IPS-20b (cell line): ENCODE measurements at regions not wholly inside any gene's neighbourhood (a gene's known extent, or its start where the extent isn't known, plus 50 kb on each side); places are given as distances from the start of the nearest gene placed in this dataset.

Experiments
- H3K27ac ChIP-seq: one replicate; pipeline ENCODE4 v1.5.1; 2013; ENCODE audit warnings: low read length
- H3K27me3 ChIP-seq: 2 replicates; pipeline ENCODE4 v1.6.1; 2013; ENCODE audit warnings: mild to moderate bottlenecking, low read length, inconsistent platforms; ENCODE audit not compliant: insufficient read depth
- H3K36me3 ChIP-seq: 2 replicates; pipeline ENCODE4 v1.6.1; 2013; ENCODE audit warnings: low read depth, mild to moderate bottlenecking, inconsistent platforms, low read length, moderate library complexity; ENCODE audit not compliant: insufficient read depth
- H3K4me1 ChIP-seq: 2 replicates; pipeline ENCODE4 v1.6.1; 2013; ENCODE audit warnings: mild to moderate bottlenecking, control low read depth, inconsistent platforms, low read length, moderate library complexity; ENCODE audit not compliant: insufficient read depth
- H3K4me3 ChIP-seq: 2 replicates; pipeline ENCODE4 v1.5.1; 2013; ENCODE audit warnings: mild to moderate bottlenecking, low read length, inconsistent platforms
- H3K9ac ChIP-seq: 2 replicates; pipeline ENCODE4 v1.6.1; 2013; ENCODE audit warnings: low read depth, mild to moderate bottlenecking, inconsistent platforms, low read length, moderate library complexity
- H3K9me3 ChIP-seq: 2 replicates; pipeline ENCODE4 v1.6.1; 2013; ENCODE audit warnings: mild to moderate bottlenecking, low read depth, low read length, inconsistent platforms; ENCODE audit not compliant: insufficient read depth

DNA sequence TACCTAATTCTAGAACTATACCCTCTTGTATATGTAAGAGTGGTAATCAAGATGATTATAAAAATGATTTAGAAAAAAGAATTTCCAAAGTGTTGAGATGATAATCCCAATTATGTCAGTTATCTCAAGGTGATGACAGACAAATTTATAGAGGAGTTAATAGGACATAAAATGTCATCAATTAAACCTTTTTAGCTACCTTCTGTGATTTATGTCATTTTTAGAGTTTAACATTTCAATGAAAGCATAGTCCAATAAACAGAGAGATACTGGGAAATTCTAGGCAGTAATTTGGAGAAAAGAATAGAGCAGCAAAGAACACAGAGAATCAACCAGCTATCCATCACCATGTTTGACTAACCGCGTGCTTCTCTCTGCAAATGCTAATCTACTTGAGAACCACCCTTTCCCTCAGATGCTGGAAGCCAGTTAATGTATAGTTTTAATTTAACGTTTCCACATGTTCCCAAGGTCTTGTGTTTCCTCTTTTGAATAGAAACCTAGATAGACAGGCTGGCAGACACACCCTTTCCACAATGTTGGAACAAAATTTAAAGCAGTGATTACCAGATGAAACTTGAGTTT is 433.1 kb upstream of the FAM241A start:
- Histone ChIP-seq H3K4me1 (no peaks in the 10 kb centered on the region), H3K27me3 (no peaks in the 10 kb centered on the region), H3K4me3 (no peak overlapping the region), H3K27ac (no peak overlapping the region), H3K36me3 (no peaks in the 10 kb centered on the region), H3K9me3 (no peaks in the 10 kb centered on the region), H3K9ac (no peak overlapping the region)

DNA sequence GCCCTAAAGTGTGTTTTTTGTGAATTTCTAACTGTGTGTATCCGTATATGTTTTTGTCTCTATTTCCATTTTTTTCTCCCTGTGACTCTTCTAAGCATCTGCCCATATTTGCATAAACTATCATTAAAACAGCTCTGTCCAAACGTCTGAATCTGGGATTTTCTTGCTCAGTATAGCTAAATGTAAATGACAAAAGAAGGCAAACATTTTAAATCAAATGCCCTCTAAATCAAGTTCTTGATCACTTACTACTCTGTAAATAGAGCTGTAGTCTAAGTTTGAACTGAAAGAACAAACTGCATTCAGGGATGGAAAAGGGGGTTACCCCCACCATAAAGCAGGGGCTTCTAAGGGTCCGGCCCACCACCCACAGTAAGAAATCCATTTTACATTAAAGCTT is 432.0 kb upstream of the FAM241A start:
- Histone ChIP-seq H3K4me1 (no peaks in the 10 kb centered on the region), H3K27ac (no peak overlapping the region), H3K9me3 (no peaks in the 10 kb centered on the region), H3K27me3 (no peaks in the 10 kb centered on the region), H3K9ac (no peak overlapping the region), H3K4me3 (no peak overlapping the region), H3K36me3 (no peaks in the 10 kb centered on the region)

DNA sequence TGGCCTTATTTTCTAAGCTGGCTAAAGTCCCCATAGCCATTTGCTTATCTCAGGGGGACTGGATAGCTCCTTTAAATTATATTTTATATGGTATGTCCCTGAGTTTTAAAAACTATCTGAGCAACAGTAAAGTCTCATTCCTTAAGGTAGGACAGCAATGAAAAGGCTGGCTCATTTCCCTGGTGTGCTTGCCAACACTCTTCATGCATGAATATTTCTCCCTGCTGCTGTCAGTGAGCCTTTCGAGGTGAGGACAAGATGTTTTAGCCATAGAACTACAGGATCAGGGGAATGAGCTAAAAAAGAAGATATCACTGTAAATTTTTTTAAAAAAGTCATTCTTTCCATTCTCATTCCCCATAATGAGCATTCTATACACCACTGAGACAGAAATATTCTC is 427.3 kb upstream of the FAM241A start:
- no peak overlapping the region for H3K9ac ChIP-seq
- no peak overlapping the region for H3K27ac ChIP-seq
- no peaks in the 10 kb centered on the region for H3K36me3 ChIP-seq
- no peaks in the 10 kb centered on the region for H3K9me3 ChIP-seq
- H3K27me3 ChIP-seq = no peaks in the 10 kb centered on the region
- H3K4me1 ChIP-seq = no peaks in the 10 kb centered on the region
- H3K4me3 ChIP-seq = no peak overlapping the region

DNA sequence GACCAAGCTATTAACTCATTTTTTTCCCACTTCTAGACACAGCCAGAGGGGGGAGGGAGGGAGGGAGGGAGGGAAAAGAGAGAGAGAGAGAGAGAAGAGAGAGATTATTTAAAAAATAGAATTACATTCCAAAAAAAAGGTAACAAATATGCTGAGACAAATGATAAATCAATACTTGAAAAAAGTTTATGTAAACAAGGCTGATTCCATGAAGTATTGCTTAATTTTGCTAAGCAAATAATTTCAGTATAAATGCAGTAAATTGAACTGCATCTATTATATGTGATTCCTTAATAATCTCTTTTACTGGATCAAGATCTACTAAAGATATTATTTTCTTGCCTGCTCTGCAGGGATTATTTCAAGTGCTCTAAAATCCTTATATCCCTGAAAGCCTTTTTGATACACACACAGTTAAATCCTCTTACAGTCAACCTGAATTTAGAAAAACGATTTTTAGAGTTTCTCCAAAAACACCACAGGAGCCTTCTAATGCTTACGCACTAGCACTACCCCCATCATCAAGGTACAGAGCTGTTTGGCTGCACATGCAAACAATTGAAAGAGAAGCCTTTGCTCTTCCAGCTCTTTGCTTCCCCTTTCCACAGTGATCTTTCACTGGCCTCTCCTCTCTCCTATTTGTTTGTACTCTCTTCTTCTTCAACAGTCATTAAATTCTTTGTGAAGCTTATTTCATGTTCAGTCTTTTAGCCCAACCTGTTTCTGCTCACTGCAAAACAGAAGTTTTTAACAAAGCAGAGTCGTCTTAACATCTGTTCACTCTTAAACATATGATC is 426.3 kb upstream of the FAM241A start:
- no peaks in the 10 kb centered on the region for H3K9me3 ChIP-seq
- H3K27ac ChIP-seq = no peak overlapping the region
- H3K4me3 ChIP-seq = no peak overlapping the region
- no peaks in the 10 kb centered on the region for H3K4me1 ChIP-seq
- H3K27me3 ChIP-seq = no peaks in the 10 kb centered on the region
- no peak overlapping the region for H3K9ac ChIP-seq
- no peaks in the 10 kb centered on the region for H3K36me3 ChIP-seq

DNA sequence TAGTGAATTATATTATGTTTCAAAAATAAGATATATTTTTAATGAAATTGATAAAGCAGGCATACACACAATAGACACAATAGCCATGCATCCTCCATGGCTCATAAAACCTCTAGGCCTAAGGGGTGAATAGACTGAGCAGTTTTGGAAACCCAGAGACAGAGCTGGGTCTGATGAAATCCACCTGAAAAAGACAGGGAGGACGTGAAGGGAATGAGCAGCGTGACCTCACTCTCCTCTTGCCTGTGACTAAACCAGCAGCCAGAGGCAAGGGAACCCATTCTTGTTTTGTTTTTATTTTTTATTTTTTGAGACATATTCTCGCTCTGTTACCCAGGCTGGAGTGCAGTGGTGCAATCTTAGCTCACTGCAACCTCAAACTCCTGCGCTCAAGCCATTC is 424.4 kb upstream of the FAM241A start:
- Histone ChIP-seq H3K27ac (no peak overlapping the region), H3K4me3 (no peak overlapping the region), H3K27me3 (no peaks in the 10 kb centered on the region), H3K9ac (no peak overlapping the region), H3K9me3 (no peaks in the 10 kb centered on the region), H3K36me3 (no peaks in the 10 kb centered on the region), H3K4me1 (no peaks in the 10 kb centered on the region)

DNA sequence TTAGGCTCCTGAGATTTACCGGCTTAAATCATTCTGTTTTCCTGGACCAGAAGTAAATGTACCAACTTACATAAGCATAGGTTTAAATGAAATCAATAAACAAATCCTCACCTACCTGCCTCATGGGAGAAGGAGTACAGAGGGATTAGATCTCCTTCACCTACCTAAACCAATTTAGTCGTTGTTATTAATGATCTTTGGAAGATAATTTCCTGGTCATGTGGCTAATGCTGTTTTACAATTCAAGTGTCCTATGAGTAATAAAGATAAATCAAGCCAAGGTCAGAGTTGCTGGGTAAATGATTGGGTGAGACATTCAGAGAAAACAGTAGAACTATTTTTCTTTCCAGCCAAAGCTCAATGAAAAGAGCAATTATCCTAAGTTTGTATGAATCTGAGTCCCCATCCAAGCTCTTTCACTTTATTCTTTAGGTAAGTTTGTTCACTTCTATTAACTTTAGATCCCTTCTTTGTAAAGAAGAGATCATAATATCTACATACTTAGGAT is 423.0 kb upstream of the FAM241A start:
- Histone ChIP-seq H3K36me3 (no peaks in the 10 kb centered on the region), H3K4me3 (no peak overlapping the region), H3K4me1 (no peaks in the 10 kb centered on the region), H3K9me3 (no peaks in the 10 kb centered on the region), H3K27me3 (no peaks in the 10 kb centered on the region), H3K27ac (no peak overlapping the region), H3K9ac (no peak overlapping the region)

DNA sequence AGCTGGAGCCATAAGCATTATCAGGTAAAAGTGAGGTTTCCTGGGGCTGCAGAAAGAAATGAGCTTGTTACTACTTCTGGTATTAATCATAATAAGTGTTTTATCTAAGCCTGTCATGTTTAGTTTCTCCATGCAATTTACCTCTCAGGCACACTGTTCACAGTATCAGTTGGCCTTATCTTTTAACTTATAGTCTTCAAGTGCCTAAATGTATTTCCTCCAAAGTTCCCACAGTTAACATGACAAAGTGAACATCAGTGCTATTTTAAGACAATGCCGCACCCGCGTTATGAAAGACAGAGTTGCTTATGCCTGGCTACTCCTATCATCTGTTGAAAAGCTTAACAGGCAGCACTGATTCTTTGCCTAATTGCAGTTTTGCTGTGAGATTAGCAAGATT is 408.7 kb upstream of the FAM241A start:
- H3K9me3 ChIP-seq = no peaks in the 10 kb centered on the region
- H3K36me3 ChIP-seq = no peaks in the 10 kb centered on the region
- H3K4me1 ChIP-seq = no peaks in the 10 kb centered on the region
- H3K9ac ChIP-seq = no peak overlapping the region
- H3K27ac ChIP-seq = no peak overlapping the region
- H3K4me3 ChIP-seq = no peak overlapping the region
- no peaks in the 10 kb centered on the region for H3K27me3 ChIP-seq

DNA sequence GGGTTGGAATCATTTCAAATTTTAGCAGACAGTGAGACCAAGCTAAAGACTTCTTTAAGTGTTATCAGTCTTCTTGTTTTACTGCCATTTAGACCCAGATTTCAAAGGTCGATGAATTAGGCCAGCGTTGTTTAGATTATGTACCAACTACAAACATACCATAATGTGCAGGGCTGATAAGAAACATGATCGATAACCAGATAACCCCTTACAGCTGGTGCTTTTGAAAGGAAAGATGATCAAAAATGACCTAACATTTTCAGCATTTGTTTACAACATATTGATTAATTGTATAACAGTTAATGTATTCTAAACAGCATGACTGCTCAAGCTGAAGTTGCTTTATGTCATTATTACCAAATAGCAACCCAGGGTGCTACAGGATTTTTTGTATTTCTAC is 400.4 kb upstream of the FAM241A start:
- H3K9me3 ChIP-seq = no peaks in the 10 kb centered on the region
- H3K27ac ChIP-seq = no peak overlapping the region
- H3K9ac ChIP-seq = no peak overlapping the region
- no peaks in the 10 kb centered on the region for H3K36me3 ChIP-seq
- H3K4me1 ChIP-seq = peaks cover 4% of the 10 kb centered on the region; the same call in 1 of the 2 replicates
- no peaks in the 10 kb centered on the region for H3K27me3 ChIP-seq
- no peak overlapping the region for H3K4me3 ChIP-seq

DNA sequence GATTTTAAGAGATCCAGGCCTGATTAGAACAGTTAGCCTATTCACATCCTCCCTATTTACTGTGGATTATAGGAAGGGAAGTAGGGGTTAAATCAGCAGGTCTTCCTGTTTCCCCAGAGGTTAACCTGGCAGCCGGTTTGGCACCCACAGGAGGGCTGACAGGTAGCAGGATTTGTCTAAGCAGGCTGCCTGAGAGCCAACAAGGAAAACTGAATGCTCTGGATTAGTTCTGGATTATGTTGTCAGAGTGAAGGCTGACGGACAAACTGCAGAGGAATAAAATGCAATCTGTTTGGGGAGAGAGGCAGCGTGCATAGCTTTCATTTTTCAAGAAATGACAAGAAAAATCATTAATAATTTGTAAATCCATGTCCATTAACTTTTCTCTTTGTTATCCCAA is 397.1 kb upstream of the FAM241A start:
- Histone ChIP-seq H3K9me3 (no peaks in the 10 kb centered on the region), H3K9ac (no peak overlapping the region), H3K4me1 (peaks cover 4% of the 10 kb centered on the region; the same call in 1 of the 2 replicates), H3K36me3 (no peaks in the 10 kb centered on the region), H3K27me3 (no peaks in the 10 kb centered on the region), H3K4me3 (no peak overlapping the region), H3K27ac (no peak overlapping the region)

DNA sequence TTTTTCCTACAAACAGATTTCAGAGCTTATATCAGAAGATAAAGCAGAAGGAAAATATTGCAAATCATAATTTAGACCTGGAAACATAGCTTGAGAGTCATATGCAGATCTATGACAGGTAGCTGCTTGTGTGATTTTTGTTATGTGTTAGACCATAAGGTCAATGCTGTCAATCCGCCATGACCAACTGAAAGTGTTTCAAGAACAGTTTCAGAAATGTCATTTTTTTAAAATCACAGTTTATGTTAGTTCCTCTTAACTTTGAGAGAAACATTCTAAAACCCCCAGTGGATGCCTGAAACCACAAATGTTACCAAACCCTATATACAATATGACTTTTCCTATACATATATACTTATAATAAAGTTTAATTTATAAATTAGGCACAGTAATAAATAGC is 391.3 kb upstream of the FAM241A start:
- Histone ChIP-seq H3K4me3 (no peak overlapping the region), H3K27me3 (no peaks in the 10 kb centered on the region), H3K9ac (no peak overlapping the region), H3K4me1 (no peaks in the 10 kb centered on the region; the same call in 1 of the 2 replicates), H3K36me3 (no peaks in the 10 kb centered on the region), H3K27ac (no peak overlapping the region), H3K9me3 (no peaks in the 10 kb centered on the region)

DNA sequence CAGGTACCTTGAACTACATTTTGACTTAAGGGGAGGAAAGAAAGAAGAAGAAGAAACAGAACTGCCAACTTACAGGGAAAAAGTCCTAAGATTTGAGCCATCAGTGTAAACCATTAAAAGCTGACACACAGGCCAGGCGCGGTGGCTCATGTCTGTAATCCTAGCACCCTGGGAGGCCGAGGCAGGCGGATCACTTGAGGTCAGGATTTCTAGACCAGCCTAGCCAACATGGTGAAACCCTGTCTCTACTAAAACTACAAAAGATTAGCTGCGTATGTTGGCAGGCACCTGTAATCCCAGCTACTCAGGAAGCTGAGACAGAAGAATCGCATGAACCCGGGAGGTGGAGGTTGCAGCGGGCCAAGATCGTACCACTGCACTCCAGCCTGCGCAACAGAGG is 389.7 kb upstream of the FAM241A start:
- H3K27ac ChIP-seq = no peak overlapping the region
- H3K4me1 ChIP-seq = no peaks in the 10 kb centered on the region; the same call in 1 of the 2 replicates
- H3K9ac ChIP-seq = no peak overlapping the region
- no peaks in the 10 kb centered on the region for H3K9me3 ChIP-seq
- H3K27me3 ChIP-seq = no peaks in the 10 kb centered on the region
- H3K36me3 ChIP-seq = no peaks in the 10 kb centered on the region
- H3K4me3 ChIP-seq = no peak overlapping the region

DNA sequence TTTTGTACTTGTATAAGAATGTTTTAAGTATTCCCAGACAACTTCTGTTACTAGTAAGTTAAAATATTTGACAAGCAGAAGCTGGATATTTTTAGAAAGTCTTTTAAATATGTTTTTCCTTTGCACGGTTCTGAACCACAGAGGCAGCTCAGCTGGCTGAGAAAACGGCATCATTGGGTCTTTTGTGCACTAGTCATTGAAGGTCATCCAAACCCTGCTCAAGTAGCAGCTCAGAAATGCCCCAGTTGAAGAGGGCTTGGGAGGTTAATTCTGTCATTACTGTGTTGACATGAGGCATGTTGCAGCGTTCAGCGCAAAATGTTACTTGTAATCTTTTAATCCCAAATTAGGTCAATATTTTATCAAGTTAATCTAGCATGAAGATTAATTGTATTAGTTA is 383.7 kb upstream of the FAM241A start:
- no peak overlapping the region for H3K9ac ChIP-seq
- H3K4me1 ChIP-seq = no peaks in the 10 kb centered on the region
- H3K27ac ChIP-seq = no peak overlapping the region
- H3K9me3 ChIP-seq = no peaks in the 10 kb centered on the region
- no peaks in the 10 kb centered on the region for H3K36me3 ChIP-seq
- no peaks in the 10 kb centered on the region for H3K27me3 ChIP-seq
- no peak overlapping the region for H3K4me3 ChIP-seq
